ENCODE measurements at regions not wholly inside any gene's neighbourhood (a gene's known extent, or its start where the extent isn't known, plus 50 kb on each side); places are given as distances from the start of the nearest gene placed in this dataset.

DNA sequence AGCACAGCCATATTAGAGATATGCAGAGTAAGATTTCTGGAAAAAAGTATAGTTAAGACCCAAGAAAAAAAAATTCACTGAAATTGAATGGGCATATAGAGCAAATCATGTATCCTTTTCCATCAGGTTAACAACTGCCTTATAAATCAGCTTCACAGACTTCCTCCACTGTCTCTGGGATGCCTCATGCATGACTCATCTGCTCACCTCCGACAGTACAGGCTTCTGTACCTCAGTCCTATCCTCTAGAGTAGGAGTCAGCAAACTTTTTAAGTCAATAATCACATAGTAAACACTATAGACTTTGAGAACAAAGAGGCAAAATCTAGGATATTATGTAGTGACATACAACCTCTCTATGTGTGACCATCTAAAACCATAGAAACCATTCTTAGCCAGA lies 211.6 kb upstream of the SP8 start (continued):
- TF ChIP-seq, protein P1, sequence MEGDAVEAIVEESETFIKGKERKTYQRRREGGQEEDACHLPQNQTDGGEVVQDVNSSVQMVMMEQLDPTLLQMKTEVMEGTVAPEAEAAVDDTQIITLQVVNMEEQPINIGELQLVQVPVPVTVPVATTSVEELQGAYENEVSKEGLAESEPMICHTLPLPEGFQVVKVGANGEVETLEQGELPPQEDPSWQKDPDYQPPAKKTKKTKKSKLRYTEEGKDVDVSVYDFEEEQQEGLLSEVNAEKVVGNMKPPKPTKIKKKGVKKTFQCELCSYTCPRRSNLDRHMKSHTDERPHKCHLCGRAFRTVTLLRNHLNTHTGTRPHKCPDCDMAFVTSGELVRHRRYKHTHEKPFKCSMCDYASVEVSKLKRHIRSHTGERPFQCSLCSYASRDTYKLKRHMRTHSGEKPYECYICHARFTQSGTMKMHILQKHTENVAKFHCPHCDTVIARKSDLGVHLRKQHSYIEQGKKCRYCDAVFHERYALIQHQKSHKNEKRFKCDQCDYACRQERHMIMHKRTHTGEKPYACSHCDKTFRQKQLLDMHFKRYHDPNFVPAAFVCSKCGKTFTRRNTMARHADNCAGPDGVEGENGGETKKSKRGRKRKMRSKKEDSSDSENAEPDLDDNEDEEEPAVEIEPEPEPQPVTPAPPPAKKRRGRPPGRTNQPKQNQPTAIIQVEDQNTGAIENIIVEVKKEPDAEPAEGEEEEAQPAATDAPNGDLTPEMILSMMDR (IDR thresholded peaks at IDR 0.05), result no peak
- TF ChIP-seq NFATC4 (CRISPR knock-in tag; IDR thresholded peaks at IDR 0.05) (no peak), ZNF396 (CRISPR knock-in tag; IDR thresholded peaks at IDR 0.05; ENCODE audit: borderline replicate concordance) (no peak)

DNA sequence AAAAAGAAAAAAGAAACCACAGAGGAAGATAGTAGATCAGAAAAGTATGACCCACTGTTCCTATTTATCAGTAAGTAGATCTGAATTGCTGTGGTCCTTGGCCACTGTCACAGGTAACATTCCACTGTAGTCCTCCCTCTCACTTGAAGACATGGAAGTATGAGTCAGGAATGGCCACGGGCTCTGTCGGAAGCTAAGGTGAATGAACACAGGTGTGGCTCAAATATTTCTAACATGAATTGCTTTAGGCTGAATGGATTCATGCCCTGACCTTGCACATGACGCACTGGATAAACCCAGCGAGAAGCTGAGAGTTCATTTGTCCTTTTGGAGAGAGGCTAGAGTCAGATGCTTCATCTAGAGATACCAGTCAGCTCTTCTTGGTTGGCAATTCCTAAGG lies 224.5 kb upstream of the SP8 start:
- ChIA-PET CTCF (no interaction called here), POLR2A (no interaction called here)
- Mint-ChIP-seq H3K4me3 (no peak overlapping the region), H3K27me3 (ENCODE audit: low read depth) (no peaks in the 10 kb centered on the region; the same call in 1 of the 2 replicates), H3K9me3 (peaks cover 37% of the 10 kb centered on the region), H3K4me1 (peaks cover 7% of the 10 kb centered on the region), H3K27ac (no peak overlapping the region), H3K36me3 (peaks cover 26% of the 10 kb centered on the region)
- no peak for TF ChIP-seq ETV6 (CRISPR knock-in tag; IDR thresholded peaks at IDR 0.05)
- TF ChIP-seq, protein P2, sequence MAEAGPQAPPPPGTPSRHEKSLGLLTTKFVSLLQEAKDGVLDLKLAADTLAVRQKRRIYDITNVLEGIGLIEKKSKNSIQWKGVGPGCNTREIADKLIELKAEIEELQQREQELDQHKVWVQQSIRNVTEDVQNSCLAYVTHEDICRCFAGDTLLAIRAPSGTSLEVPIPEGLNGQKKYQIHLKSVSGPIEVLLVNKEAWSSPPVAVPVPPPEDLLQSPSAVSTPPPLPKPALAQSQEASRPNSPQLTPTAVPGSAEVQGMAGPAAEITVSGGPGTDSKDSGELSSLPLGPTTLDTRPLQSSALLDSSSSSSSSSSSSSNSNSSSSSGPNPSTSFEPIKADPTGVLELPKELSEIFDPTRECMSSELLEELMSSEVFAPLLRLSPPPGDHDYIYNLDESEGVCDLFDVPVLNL (CRISPR knock-in tag; IDR thresholded peaks at IDR 0.05; ENCODE audit: borderline replicate concordance, low read depth), result no peak
- TF ChIP-seq ZNF121 (CRISPR knock-in tag; IDR thresholded peaks at IDR 0.05), result no peak
- TF ChIP-seq, protein P3, sequence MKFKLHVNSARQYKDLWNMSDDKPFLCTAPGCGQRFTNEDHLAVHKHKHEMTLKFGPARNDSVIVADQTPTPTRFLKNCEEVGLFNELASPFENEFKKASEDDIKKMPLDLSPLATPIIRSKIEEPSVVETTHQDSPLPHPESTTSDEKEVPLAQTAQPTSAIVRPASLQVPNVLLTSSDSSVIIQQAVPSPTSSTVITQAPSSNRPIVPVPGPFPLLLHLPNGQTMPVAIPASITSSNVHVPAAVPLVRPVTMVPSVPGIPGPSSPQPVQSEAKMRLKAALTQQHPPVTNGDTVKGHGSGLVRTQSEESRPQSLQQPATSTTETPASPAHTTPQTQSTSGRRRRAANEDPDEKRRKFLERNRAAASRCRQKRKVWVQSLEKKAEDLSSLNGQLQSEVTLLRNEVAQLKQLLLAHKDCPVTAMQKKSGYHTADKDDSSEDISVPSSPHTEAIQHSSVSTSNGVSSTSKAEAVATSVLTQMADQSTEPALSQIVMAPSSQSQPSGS (CRISPR knock-in tag; IDR thresholded peaks at IDR 0.05; ENCODE audit: borderline replicate concordance, low read depth), result no peak
- no peak for TF ChIP-seq GTF2I (CRISPR knock-in tag; conservative IDR thresholded peaks at IDR 0.05)
- no peak for TF ChIP-seq ZNF671 (CRISPR knock-in tag; IDR thresholded peaks at IDR 0.05)
- no peak for TF ChIP-seq SP1 (CRISPR knock-in tag; conservative IDR thresholded peaks at IDR 0.05)
- TF ChIP-seq TEAD1 (CRISPR knock-in tag; IDR thresholded peaks at IDR 0.05), result no peak
- no peak for TF ChIP-seq FOXJ3 (CRISPR knock-in tag; IDR thresholded peaks at IDR 0.05; ENCODE audit: borderline replicate concordance)
- no peak for TF ChIP-seq RORB (CRISPR knock-in tag; IDR thresholded peaks at IDR 0.05)
- TF ChIP-seq, protein P4, sequence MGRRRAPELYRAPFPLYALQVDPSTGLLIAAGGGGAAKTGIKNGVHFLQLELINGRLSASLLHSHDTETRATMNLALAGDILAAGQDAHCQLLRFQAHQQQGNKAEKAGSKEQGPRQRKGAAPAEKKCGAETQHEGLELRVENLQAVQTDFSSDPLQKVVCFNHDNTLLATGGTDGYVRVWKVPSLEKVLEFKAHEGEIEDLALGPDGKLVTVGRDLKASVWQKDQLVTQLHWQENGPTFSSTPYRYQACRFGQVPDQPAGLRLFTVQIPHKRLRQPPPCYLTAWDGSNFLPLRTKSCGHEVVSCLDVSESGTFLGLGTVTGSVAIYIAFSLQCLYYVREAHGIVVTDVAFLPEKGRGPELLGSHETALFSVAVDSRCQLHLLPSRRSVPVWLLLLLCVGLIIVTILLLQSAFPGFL (CRISPR knock-in tag; IDR thresholded peaks at IDR 0.05; ENCODE audit: borderline replicate concordance), result no peak
- TF ChIP-seq, protein P5, sequence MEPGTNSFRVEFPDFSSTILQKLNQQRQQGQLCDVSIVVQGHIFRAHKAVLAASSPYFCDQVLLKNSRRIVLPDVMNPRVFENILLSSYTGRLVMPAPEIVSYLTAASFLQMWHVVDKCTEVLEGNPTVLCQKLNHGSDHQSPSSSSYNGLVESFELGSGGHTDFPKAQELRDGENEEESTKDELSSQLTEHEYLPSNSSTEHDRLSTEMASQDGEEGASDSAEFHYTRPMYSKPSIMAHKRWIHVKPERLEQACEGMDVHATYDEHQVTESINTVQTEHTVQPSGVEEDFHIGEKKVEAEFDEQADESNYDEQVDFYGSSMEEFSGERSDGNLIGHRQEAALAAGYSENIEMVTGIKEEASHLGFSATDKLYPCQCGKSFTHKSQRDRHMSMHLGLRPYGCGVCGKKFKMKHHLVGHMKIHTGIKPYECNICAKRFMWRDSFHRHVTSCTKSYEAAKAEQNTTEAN (CRISPR knock-in tag; IDR thresholded peaks at IDR 0.05), result no peak
- TF ChIP-seq, protein P6, sequence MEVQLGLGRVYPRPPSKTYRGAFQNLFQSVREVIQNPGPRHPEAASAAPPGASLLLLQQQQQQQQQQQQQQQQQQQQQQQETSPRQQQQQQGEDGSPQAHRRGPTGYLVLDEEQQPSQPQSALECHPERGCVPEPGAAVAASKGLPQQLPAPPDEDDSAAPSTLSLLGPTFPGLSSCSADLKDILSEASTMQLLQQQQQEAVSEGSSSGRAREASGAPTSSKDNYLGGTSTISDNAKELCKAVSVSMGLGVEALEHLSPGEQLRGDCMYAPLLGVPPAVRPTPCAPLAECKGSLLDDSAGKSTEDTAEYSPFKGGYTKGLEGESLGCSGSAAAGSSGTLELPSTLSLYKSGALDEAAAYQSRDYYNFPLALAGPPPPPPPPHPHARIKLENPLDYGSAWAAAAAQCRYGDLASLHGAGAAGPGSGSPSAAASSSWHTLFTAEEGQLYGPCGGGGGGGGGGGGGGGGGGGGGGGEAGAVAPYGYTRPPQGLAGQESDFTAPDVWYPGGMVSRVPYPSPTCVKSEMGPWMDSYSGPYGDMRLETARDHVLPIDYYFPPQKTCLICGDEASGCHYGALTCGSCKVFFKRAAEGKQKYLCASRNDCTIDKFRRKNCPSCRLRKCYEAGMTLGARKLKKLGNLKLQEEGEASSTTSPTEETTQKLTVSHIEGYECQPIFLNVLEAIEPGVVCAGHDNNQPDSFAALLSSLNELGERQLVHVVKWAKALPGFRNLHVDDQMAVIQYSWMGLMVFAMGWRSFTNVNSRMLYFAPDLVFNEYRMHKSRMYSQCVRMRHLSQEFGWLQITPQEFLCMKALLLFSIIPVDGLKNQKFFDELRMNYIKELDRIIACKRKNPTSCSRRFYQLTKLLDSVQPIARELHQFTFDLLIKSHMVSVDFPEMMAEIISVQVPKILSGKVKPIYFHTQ (CRISPR knock-in tag; IDR thresholded peaks at IDR 0.05), result no peak
- no peak for TF ChIP-seq NFE2L1 (CRISPR knock-in tag; IDR thresholded peaks at IDR 0.05)
- TF ChIP-seq ZNF317 (CRISPR knock-in tag; IDR thresholded peaks at IDR 0.05; ENCODE audit: borderline replicate concordance, low read depth), result no peak
- TF ChIP-seq NR2C2 (CRISPR knock-in tag; IDR thresholded peaks at IDR 0.05), result no peak
- TF ChIP-seq GRHL2 (CRISPR knock-in tag; IDR thresholded peaks at IDR 0.05; ENCODE audit: insufficient replicate concordance, severe bottlenecking), result no peak
- TF ChIP-seq, protein P7, sequence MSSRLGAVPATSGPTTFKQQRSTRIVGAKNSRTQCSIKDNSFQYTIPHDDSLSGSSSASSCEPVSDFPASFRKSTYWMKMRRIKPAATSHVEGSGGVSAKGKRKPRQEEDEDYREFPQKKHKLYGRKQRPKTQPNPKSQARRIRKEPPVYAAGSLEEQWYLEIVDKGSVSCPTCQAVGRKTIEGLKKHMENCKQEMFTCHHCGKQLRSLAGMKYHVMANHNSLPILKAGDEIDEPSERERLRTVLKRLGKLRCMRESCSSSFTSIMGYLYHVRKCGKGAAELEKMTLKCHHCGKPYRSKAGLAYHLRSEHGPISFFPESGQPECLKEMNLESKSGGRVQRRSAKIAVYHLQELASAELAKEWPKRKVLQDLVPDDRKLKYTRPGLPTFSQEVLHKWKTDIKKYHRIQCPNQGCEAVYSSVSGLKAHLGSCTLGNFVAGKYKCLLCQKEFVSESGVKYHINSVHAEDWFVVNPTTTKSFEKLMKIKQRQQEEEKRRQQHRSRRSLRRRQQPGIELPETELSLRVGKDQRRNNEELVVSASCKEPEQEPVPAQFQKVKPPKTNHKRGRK (CRISPR knock-in tag; IDR thresholded peaks at IDR 0.05; ENCODE audit: borderline replicate concordance), result no peak
- no peak for TF ChIP-seq IRF2 (CRISPR knock-in tag; IDR thresholded peaks at IDR 0.05; ENCODE audit: borderline replicate concordance, low read depth)
- ATAC-seq (no peak), DNase-seq (ENCODE audit: low spot score) (no peak)
